D721Med (cell line): ENCODE measurements at regions not wholly inside any gene's neighbourhood (a gene's known extent, or its start where the extent isn't known, plus 50 kb on each side); places are given as distances from the start of the nearest gene placed in this dataset.

Experiments used
- DNase-seq: peaks from one replicate; pipeline ENCODE4 v3.0.0; 2011; ENCODE audit warnings: low spot score; ENCODE audit not compliant: insufficient read length
- FAIRE-seq: peaks from 2 replicates; lab custom pipeline; 2011; peaks lifted over from hg19 to GRCh38; lab: Jason Lieb, UNC
- TF ChIP-seq, protein P1 (sequence below): IDR thresholded peaks from 2 replicates; pipeline ENCODE4 v1.5.1; 2012; ENCODE audit warnings: mild to moderate bottlenecking, control low read depth; ENCODE audit not compliant: insufficient read depth; ENCODE audit errors: missing control alignments

DNA sequence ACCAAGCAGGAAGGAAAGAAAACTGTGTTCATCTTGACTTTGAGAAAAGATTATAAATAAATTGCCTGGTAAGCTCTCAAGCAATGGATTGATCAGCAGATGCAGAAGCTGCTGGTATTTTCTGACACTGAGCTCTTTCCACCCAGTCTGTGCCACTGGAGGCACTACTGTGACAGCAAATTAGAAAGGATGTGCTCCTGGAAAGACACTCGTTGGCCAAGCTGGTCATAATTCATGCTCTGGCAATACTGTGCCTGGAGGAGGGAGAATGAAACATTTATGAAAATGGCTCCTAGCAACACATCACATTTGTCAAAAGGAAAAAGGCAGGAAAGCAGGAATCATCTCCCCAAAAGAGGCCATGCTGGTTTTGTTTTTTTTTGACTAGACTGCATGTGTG, 84.2 kb downstream of the CAVIN4 start:
- DNase-seq, result no peak

DNA sequence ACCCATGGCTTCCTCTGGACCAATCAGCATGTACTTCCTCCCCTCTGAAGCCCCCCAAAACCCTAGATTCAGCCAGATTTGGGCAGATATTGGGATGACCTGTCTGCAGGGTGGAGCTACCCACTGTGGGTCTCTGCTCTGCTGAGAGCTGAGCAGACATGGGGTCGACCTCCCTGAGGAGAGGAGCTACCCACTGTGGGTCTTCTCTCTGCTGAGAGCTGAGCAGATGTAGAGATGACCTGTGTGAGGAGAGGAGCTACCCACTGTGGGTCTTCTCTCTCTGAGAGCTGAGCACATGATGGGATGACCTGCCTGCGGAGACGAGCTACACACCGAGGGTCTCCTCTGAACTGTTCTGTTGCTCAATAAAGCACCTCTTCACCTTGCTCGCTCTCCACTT, 89.6 kb downstream of the CAVIN4 start:
- DNase-seq, result no peak
- TF ChIP-seq, protein P1, sequence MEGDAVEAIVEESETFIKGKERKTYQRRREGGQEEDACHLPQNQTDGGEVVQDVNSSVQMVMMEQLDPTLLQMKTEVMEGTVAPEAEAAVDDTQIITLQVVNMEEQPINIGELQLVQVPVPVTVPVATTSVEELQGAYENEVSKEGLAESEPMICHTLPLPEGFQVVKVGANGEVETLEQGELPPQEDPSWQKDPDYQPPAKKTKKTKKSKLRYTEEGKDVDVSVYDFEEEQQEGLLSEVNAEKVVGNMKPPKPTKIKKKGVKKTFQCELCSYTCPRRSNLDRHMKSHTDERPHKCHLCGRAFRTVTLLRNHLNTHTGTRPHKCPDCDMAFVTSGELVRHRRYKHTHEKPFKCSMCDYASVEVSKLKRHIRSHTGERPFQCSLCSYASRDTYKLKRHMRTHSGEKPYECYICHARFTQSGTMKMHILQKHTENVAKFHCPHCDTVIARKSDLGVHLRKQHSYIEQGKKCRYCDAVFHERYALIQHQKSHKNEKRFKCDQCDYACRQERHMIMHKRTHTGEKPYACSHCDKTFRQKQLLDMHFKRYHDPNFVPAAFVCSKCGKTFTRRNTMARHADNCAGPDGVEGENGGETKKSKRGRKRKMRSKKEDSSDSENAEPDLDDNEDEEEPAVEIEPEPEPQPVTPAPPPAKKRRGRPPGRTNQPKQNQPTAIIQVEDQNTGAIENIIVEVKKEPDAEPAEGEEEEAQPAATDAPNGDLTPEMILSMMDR, result no peak
- FAIRE-seq, result no peak

More for the DNA sequence above, 84.2 kb downstream of the CAVIN4 start:
- no peak for FAIRE-seq
- TF ChIP-seq, protein P1, result no peak

DNA sequence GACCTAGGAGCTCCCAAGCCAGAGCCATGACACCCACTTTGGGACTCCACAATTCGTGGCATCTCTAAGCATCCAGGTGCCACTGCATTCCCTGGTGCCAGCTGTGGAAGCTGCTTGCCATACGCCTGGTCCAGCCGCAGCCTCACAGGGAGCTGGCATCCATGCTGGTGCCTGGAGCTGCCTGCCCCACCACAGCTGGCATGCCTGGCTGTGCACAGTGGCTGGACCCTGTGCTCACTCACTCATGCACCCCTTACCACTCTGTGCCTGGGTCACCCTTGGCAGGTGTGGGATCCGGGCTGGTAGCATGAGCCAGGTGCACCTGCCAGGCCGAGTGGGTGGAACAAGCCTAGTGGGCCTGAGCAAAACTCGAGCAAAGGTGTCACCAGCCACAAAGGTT, 90.1 kb downstream of the CAVIN4 start:
- DNase-seq (no peak), FAIRE-seq (no peak)
- TF ChIP-seq, protein P1, result no peak

DNA sequence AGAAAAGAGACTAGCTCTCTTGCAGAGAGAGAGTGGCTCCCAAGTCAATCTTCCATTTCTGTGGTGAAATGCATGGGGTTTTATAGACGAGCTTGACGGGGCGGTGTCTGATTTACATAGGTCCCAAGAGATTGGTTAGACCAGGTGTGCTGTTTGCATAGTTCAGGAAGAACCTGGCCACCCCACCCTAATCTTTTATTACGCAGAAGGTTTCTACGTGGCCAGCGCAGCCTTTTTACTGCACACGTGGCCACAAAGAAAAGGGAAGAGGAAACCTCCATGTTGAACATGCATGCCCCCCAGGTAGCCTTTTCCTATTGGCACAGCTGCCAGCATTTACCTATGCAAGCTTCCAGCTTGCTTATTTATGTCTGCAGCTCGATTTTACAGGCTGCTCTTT, 92.1 kb downstream of the CAVIN4 start:
- FAIRE-seq (no peak), DNase-seq (no peak)
- TF ChIP-seq, protein P1, result no peak

DNA sequence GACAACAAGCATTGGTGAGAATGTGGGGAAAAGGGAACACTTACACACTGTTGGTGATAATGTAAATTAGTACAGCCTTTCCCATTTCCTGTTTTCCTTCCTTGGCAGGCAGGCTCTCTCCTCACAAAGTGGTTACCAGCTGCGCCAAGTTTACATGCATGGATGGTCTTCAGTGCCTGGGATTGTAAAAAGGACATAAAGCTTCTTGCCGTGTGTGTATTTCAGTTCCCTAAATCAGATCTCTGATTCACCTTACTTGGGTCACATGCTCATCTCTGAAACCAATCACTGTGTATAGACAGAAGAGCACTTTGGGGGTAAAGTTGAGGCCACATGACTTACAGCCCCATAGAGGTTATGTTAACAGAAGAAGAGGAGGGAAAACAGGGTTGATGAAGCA, 92.8 kb downstream of the CAVIN4 start:
- FAIRE-seq, result no peak
- TF ChIP-seq, protein P1, result no peak
- no peak for DNase-seq

DNA sequence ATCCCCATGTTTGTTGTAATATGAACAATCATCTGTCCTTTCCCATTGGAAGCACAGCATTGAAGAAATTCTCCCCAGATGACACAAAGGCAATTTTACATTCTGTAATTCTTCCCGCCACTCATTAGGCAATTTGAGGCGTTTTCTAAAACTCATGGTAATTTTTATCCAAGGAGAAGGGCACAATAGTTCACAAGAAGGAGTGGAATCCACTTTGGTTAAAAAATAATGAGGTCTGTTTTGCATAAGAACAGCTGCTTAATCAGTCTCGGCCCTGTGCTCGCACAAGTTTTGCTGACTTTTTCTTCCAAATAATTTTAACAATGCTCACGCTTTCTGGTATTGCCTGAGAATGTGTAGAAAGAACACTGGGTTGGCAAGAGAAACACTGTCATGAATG, 94.0 kb downstream of the CAVIN4 start:
- DNase-seq, result no peak
- TF ChIP-seq, protein P1, result no peak
- FAIRE-seq, result no peak

DNA sequence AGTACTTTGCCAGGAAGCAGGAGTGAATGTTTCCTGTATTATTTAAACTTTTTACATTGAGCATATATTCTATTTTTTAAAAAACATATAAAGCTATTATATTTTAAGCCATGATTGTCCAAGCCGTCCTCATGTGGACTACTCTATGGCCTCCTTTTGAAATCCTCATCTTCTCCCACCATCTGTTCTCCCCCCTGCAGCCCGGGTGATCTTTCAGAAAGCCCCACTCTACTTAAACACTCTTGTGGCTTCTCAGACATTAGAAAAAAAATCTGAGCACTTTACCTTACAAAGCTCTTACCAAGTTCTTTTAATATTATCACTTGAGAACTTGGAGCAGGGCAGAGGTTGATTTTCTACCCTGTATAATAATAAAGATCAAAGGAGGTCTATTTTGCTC, 95.4 kb downstream of the CAVIN4 start:
- TF ChIP-seq, protein P1, result no peak
- no peak for DNase-seq
- no peak for FAIRE-seq
